ENCODE measurements at regions not wholly inside any gene's neighbourhood (a gene's known extent, or its start where the extent isn't known, plus 50 kb on each side); places are given as distances from the start of the nearest gene placed in this dataset.

DNA sequence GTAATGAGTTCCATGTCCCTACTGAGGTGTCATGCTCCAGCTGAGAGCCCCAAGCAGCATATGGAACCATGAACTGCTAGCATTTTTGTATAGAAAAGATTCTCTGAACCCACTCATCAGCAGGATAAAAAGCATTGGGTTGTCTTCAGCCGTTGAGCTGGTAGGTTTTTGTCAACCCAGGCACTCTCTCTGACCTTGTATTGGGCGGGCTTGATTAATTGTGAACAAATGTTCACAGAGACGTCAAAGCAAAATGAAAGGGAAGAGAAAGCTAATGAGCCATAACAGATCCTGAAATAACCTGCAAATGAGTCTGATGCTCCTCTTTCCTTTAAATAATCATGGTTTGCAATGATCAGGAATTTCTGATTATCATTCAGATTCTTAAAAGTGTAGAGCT lies 924.7 kb upstream of the CELF2 start:
- Histone ChIP-seq H3K27ac (ENCODE audit: insufficient read depth, low read depth, low read length) (no peak overlapping the region), H3K9ac (replicated peaks; ENCODE audit: extremely low read depth, insufficient read depth, low read length) (no peak overlapping the region), H3K27me3 (ENCODE audit: control insufficient read depth in 2 of 2, insufficient read depth in 2 of 2, low read length in 2 of 2) (no peaks in the 10 kb centered on the region), H3K4me1 (ENCODE audit: control insufficient read depth, extremely low read depth, insufficient read depth, low read length) (no peaks in the 10 kb centered on the region), H2AFZ (ENCODE audit: low read depth, low read length) (no peak overlapping the region), H3K9me1 (replicated peaks; ENCODE audit: control insufficient read depth, extremely low read depth, insufficient read depth, low read length) (no peaks in the 10 kb centered on the region), H3K36me3 (ENCODE audit: control insufficient read depth in 2 of 2, extremely low read depth in 1 of 2, insufficient read depth in 2 of 2, low read length in 2 of 2) (no peaks in the 10 kb centered on the region), H3K4me3 (replicated peaks in 1 of 3; ENCODE audit: insufficient read depth in 1 of 3, low read depth in 1 of 3, low read length in 3 of 3) (no peak overlapping the region), H4K20me1 (replicated peaks; ENCODE audit: control insufficient read depth, extremely low read depth, insufficient read depth, low read length) (no peaks in the 10 kb centered on the region), H3K9me3 (replicated peaks; ENCODE audit: control insufficient read depth, insufficient read depth, low read length) (peaks cover 2% of the 10 kb centered on the region), H3K79me2 (ENCODE audit: control insufficient read depth, insufficient read depth, low read length) (no peaks in the 10 kb centered on the region), H3K4me2 (ENCODE audit: insufficient read depth, low read length) (no peak overlapping the region)
- CTCF ChIA-PET: no interaction called here
- intact Hi-C loops (cut with micrococcal nuclease) (no loop called here), dilution Hi-C loops (cut with MboI; ENCODE audit: extremely low pct_ligation_motif_present, low sequenced_read_pairs) (no loop called here)
- DNase-seq (ENCODE audit: low read depth, low spot score) (no peak), FAIRE-seq (no peak)
- no TSS peak for BruUV-seq (replicated peaks)
- TF ChIP-seq GATA2 (IDR thresholded peaks at IDR 0.05; ENCODE audit: insufficient read depth, insufficient read length, low read depth, low read length): no peak
- TF ChIP-seq, protein P1, sequence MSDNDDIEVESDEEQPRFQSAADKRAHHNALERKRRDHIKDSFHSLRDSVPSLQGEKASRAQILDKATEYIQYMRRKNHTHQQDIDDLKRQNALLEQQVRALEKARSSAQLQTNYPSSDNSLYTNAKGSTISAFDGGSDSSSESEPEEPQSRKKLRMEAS (IDR thresholded peaks at IDR 0.05; ENCODE audit: insufficient read depth, insufficient read length): no peak
- POLR2A ChIA-PET: no interaction called here

DNA sequence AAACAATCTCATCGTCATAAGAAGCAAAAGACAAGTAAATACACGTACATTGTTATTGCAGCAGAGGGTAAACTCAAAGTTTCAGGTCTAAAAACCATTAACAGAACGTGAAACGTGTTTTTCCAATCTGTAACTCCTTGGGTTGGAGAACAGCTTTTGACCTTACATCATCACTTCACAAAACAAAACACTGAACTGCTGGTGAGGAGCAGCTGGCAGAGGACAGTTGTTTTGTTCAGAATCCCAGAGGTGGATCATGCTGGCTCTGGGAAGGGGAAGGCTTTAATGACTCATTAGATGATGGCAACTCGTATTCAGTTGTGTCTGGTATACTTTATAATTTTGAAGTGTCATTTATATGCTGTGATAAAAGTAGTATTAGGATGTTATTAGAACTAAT lies 923.0 kb upstream of the CELF2 start:
- no peaks in the 10 kb centered on the region for H3K79me2 ChIP-seq (ENCODE audit: control insufficient read depth, insufficient read depth, low read length)
- no peak overlapping the region for H3K27ac ChIP-seq (ENCODE audit: insufficient read depth, low read depth, low read length)
- intact Hi-C loops (cut with micrococcal nuclease) (no loop called here), dilution Hi-C loops (cut with MboI; ENCODE audit: extremely low pct_ligation_motif_present, low sequenced_read_pairs) (no loop called here)
- no peak overlapping the region for H2AFZ ChIP-seq (ENCODE audit: low read depth, low read length)
- TF ChIP-seq GATA2 (IDR thresholded peaks at IDR 0.05; ENCODE audit: insufficient read depth, insufficient read length, low read depth, low read length) (no peak), MYC (IDR thresholded peaks at IDR 0.05; ENCODE audit: low read depth, low read length) (no peak)
- TF ChIP-seq, protein P2, sequence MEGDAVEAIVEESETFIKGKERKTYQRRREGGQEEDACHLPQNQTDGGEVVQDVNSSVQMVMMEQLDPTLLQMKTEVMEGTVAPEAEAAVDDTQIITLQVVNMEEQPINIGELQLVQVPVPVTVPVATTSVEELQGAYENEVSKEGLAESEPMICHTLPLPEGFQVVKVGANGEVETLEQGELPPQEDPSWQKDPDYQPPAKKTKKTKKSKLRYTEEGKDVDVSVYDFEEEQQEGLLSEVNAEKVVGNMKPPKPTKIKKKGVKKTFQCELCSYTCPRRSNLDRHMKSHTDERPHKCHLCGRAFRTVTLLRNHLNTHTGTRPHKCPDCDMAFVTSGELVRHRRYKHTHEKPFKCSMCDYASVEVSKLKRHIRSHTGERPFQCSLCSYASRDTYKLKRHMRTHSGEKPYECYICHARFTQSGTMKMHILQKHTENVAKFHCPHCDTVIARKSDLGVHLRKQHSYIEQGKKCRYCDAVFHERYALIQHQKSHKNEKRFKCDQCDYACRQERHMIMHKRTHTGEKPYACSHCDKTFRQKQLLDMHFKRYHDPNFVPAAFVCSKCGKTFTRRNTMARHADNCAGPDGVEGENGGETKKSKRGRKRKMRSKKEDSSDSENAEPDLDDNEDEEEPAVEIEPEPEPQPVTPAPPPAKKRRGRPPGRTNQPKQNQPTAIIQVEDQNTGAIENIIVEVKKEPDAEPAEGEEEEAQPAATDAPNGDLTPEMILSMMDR (IDR thresholded peaks at IDR 0.05; ENCODE audit: extremely low read depth in 1 of 2, insufficient read depth in 1 of 2, low read depth in 1 of 2, low read length in 2 of 2): no peak
- no peaks in the 10 kb centered on the region for H3K4me1 ChIP-seq (ENCODE audit: control insufficient read depth, extremely low read depth, insufficient read depth, low read length)
- H3K36me3 ChIP-seq (ENCODE audit: control insufficient read depth in 2 of 2, extremely low read depth in 1 of 2, insufficient read depth in 2 of 2, low read length in 2 of 2): no peaks in the 10 kb centered on the region
- no peak for FAIRE-seq
- no peak overlapping the region for H3K9ac ChIP-seq (replicated peaks; ENCODE audit: extremely low read depth, insufficient read depth, low read length)
- no peak overlapping the region for H3K4me2 ChIP-seq (ENCODE audit: insufficient read depth, low read length)
- no peaks in the 10 kb centered on the region for H3K9me3 ChIP-seq (replicated peaks; ENCODE audit: control insufficient read depth, insufficient read depth, low read length)
- BruUV-seq (replicated peaks): no TSS peak
- POLR2A ChIA-PET: no interaction called here
- no peak for DNase-seq (ENCODE audit: low read depth, low spot score)
- no peaks in the 10 kb centered on the region for H3K9me1 ChIP-seq (replicated peaks; ENCODE audit: control insufficient read depth, extremely low read depth, insufficient read depth, low read length)
- CTCF ChIA-PET: no interaction called here
- H3K27me3 ChIP-seq (ENCODE audit: control insufficient read depth in 2 of 2, insufficient read depth in 2 of 2, low read length in 2 of 2): no peaks in the 10 kb centered on the region
- H4K20me1 ChIP-seq (replicated peaks; ENCODE audit: control insufficient read depth, extremely low read depth, insufficient read depth, low read length): no peaks in the 10 kb centered on the region
- no peak overlapping the region for H3K4me3 ChIP-seq (replicated peaks in 1 of 3; ENCODE audit: insufficient read depth in 1 of 3, low read depth in 1 of 3, low read length in 3 of 3)

All from endothelial cell of umbilical vein (primary cell).